H1 (cell line): ENCODE measurements at regions not wholly inside any gene's neighbourhood (a gene's known extent, or its start where the extent isn't known, plus 50 kb on each side); places are given as distances from the start of the nearest gene placed in this dataset.

Experiments
- CTCF ChIA-PET: fragments of 300-600 bp; sonication (Branson Sonifier 250); formaldehyde crosslinking; loops from one replicate; lab custom pipeline; 2021; ENCODE audit not compliant: partially characterized antibody; lab: Charles Lee
- POLR2A ChIA-PET: fragments of 300-600 bp; sonication (Branson Sonifier 250); formaldehyde crosslinking; loops from one replicate; lab custom pipeline; 2021; ENCODE audit warnings: inconsistent platforms; ENCODE audit not compliant: partially characterized antibody; lab: Charles Lee
- DNase-seq, 2 experiments: peaks; one replicate each; pipeline versions ENCODE4 v3.0.0 to v3.0.0-alpha.2; 2010 to 2022; ENCODE audit warnings: low spot score in 2 of 2, low read depth in 1 of 2, mixed read lengths in 1 of 2
- FAIRE-seq: peaks from 2 replicates; lab custom pipeline; 2011; peaks lifted over from hg19 to GRCh38; lab: Jason Lieb, UNC
- H2AFZ ChIP-seq: 2 replicates; pipeline ENCODE4 v1.8.1; 2012; ENCODE audit warnings: low read length, inconsistent platforms
- H2AK5ac ChIP-seq: 2 replicates; pipeline ENCODE4 v1.6.1; 2013; ENCODE audit warnings: low read depth, low read length
- H2BK120ac ChIP-seq: replicated peaks from 2 replicates; pipeline ENCODE3; 2013; ENCODE audit warnings: low read depth, low read length, inconsistent platforms
- H2BK12ac ChIP-seq: 2 replicates; pipeline ENCODE4 v1.6.1; 2013; ENCODE audit warnings: low read depth, low read length
- H2BK15ac ChIP-seq: 2 replicates; pipeline ENCODE4 v1.6.1; 2013; ENCODE audit warnings: low read length
- H2BK20ac ChIP-seq: 2 replicates; pipeline ENCODE4 v1.6.1; 2013; ENCODE audit warnings: low read length
- H2BK5ac ChIP-seq: 2 replicates; pipeline ENCODE4 v1.6.1; 2013; ENCODE audit warnings: low read depth, low read length
- H3K14ac ChIP-seq: 2 replicates; pipeline ENCODE4 v1.6.1; 2013; ENCODE audit warnings: inconsistent platforms; ENCODE audit not compliant: insufficient read length
- H3K18ac ChIP-seq: 2 replicates; pipeline ENCODE4 v1.6.1; 2013; ENCODE audit warnings: low read length; ENCODE audit errors: extremely low read depth
- H3K23ac ChIP-seq: 2 replicates; pipeline ENCODE4 v1.6.1; 2013; ENCODE audit warnings: inconsistent platforms; ENCODE audit not compliant: insufficient read length
- H3K23me2 ChIP-seq: 2 replicates; pipeline ENCODE4 v1.6.1; 2013; ENCODE audit warnings: low read depth, low read length
- H3K27ac ChIP-seq: 2 replicates; pipeline ENCODE4 v1.6.1; 2011; ENCODE audit warnings: low read depth, low read length, inconsistent platforms
- H3K27me3 ChIP-seq, 4 experiments: replicated peaks in 1 of 4; 1 replicate in 1 of 4; 2 replicates in 3 of 4; pipeline versions ENCODE4 v1.6.1 to v1.8.1; 2011 to 2013; ENCODE audit warnings: low read length in 3 of 4, mild to moderate bottlenecking in 3 of 4, inconsistent platforms in 2 of 4, mixed read lengths in 2 of 4, moderate library complexity in 1 of 4; ENCODE audit not compliant: control insufficient read depth in 3 of 4, insufficient read depth in 3 of 4; ENCODE audit errors: extremely low read depth in 1 of 4
- H3K36me3 ChIP-seq, 4 experiments: 2 replicates each; pipeline versions ENCODE4 v1.6.1 to v1.8.1; 2011 to 2013; ENCODE audit warnings: mild to moderate bottlenecking in 4 of 4, low read length in 3 of 4, moderate library complexity in 2 of 4, control low read depth in 1 of 4, inconsistent platforms in 1 of 4; ENCODE audit not compliant: insufficient read depth in 4 of 4, control insufficient read depth in 2 of 4
- H3K4ac ChIP-seq: replicated peaks from 2 replicates; pipeline ENCODE3; 2013; ENCODE audit warnings: low read length, low read depth, mixed read lengths, inconsistent platforms; ENCODE audit not compliant: insufficient read length
- H3K4me1 ChIP-seq, 4 experiments: replicated peaks in 1 of 4; 1 replicate in 1 of 4; 2 replicates in 3 of 4; pipeline versions ENCODE4 v1.6.1 to v1.8.1; 2011 to 2013; ENCODE audit warnings: low read length in 3 of 4, inconsistent platforms in 2 of 4, mixed read lengths in 1 of 4; ENCODE audit not compliant: insufficient read depth in 4 of 4, control insufficient read depth in 3 of 4
- H3K4me2 ChIP-seq, 2 experiments: 2 replicates each; pipeline versions ENCODE4 v1.6.1 to v1.8.1; 2011 to 2013; ENCODE audit warnings: low read depth in 2 of 2, low read length in 2 of 2, control low read depth in 1 of 2, inconsistent platforms in 1 of 2, mild to moderate bottlenecking in 1 of 2; ENCODE audit not compliant: insufficient read depth in 1 of 2
- H3K4me3 ChIP-seq, 4 experiments: fragments of 200-600, 300-600 bp in 1 of 4; sonication (generic), shearing (Covaris generic), sonication (Bioruptor Twin) in 1 of 4; 2 replicates each; pipeline versions ENCODE4 v1.5.1 to v1.8.1; 2011 to 2016; ENCODE audit warnings: low read length in 4 of 4, low read depth in 3 of 4, control low read depth in 2 of 4, inconsistent platforms in 2 of 4, mild to moderate bottlenecking in 2 of 4, mixed read lengths in 1 of 4, moderate library complexity in 1 of 4; ENCODE audit not compliant: insufficient read depth in 2 of 4; ENCODE audit errors: extremely low read depth in 1 of 4
- H3K56ac ChIP-seq: replicated peaks from 2 replicates; pipeline ENCODE3; 2013; ENCODE audit warnings: low read depth, mild to moderate bottlenecking, mixed read lengths, low read length, inconsistent platforms; ENCODE audit not compliant: insufficient read length
- H3K79me1 ChIP-seq: 2 replicates; pipeline ENCODE4 v1.6.1; 2013; ENCODE audit warnings: low read depth, low read length, control low read depth
- H3K79me2 ChIP-seq, 2 experiments: 2 replicates each; pipeline versions ENCODE4 v1.6.1 to v1.8.1; 2012 to 2013; ENCODE audit warnings: low read length in 2 of 2, mild to moderate bottlenecking in 2 of 2, inconsistent platforms in 1 of 2; ENCODE audit not compliant: insufficient read depth in 2 of 2, control insufficient read depth in 1 of 2
- H3K9ac ChIP-seq, 4 experiments: replicated peaks in 1 of 4; 1 replicate in 1 of 4; 2 replicates in 3 of 4; pipeline versions ENCODE4 v1.6.1 to v1.8.1; 2011 to 2013; ENCODE audit warnings: low read depth in 3 of 4, low read length in 3 of 4, control low read depth in 2 of 4, mild to moderate bottlenecking in 2 of 4, moderate library complexity in 2 of 4, inconsistent platforms in 1 of 4; ENCODE audit errors: extremely low read depth in 1 of 4
- H3K9me3 ChIP-seq, 2 experiments: 2 replicates each; pipeline versions ENCODE4 v1.6.1 to v1.8.1; 2012 to 2013; ENCODE audit warnings: mild to moderate bottlenecking in 2 of 2, moderate library complexity in 2 of 2, control low read depth in 1 of 2, inconsistent platforms in 1 of 2, low read depth in 1 of 2, low read length in 1 of 2, mixed read lengths in 1 of 2; ENCODE audit not compliant: insufficient read depth in 2 of 2
- H4K20me1 ChIP-seq, 2 experiments: replicated peaks in 1 of 2; 2 replicates each; pipeline versions ENCODE3 to v1.8.1; 2011 to 2013; ENCODE audit warnings: inconsistent platforms in 2 of 2, low read length in 2 of 2, mild to moderate bottlenecking in 1 of 2; ENCODE audit not compliant: insufficient read depth in 2 of 2, control insufficient read depth in 1 of 2
- H4K5ac ChIP-seq: 2 replicates; pipeline ENCODE4 v1.6.1; 2013; ENCODE audit warnings: low read length, low read depth, mixed read lengths, inconsistent platforms; ENCODE audit not compliant: insufficient read length
- H4K8ac ChIP-seq: 2 replicates; pipeline ENCODE4 v1.8.0; 2013; ENCODE audit warnings: mild to moderate bottlenecking, moderate library complexity, low read length, inconsistent platforms; ENCODE audit not compliant: insufficient read depth; ENCODE audit errors: extremely low read depth
- H4K91ac ChIP-seq: replicated peaks from 2 replicates; pipeline ENCODE3; 2013; ENCODE audit warnings: low read length, mixed read lengths, inconsistent platforms; ENCODE audit not compliant: insufficient read length
- ASH2L ChIP-seq: fragments of 200-600, 300-600 bp; sonication (generic); IDR thresholded peaks from one replicate; pipeline ENCODE4 v1.7.1; 2017; ENCODE audit warnings: low read length
- BCL11A ChIP-seq, 2 experiments: IDR thresholded peaks; one replicate each; pipeline ENCODE4 v1.6.1; 2011; ENCODE audit warnings: low read depth in 2 of 2, low read length in 2 of 2, mild to moderate bottlenecking in 2 of 2
- BRCA1 ChIP-seq: IDR thresholded peaks from 2 replicates; pipeline ENCODE4 v1.6.1; 2012; ENCODE audit warnings: low read depth, low read length, improper control_type of control experiment
- EGR1 ChIP-seq: IDR thresholded peaks from 2 replicates; pipeline ENCODE4 v1.6.1; 2011; ENCODE audit warnings: low read depth, low read length, borderline replicate concordance
- GABPA ChIP-seq: IDR thresholded peaks from 2 replicates; pipeline ENCODE4 v1.6.1; 2011; ENCODE audit warnings: mild to moderate bottlenecking, low read length, moderate library complexity, borderline replicate concordance; ENCODE audit not compliant: insufficient read depth
- KDM5A ChIP-seq: fragments of 200-600 bp; IDR thresholded peaks from 2 replicates; pipeline ENCODE4 v1.7.1; 2012; ENCODE audit warnings: mild to moderate bottlenecking, low read length, inconsistent platforms, mixed read lengths
- MAFK ChIP-seq: IDR thresholded peaks from 2 replicates; pipeline ENCODE4 v1.6.1; 2012; ENCODE audit warnings: low read depth, mild to moderate bottlenecking, improper control_type of control experiment, low read length
- NRF1 ChIP-seq: IDR thresholded peaks from 2 replicates; pipeline ENCODE4 v1.6.1; 2011; ENCODE audit warnings: mild to moderate bottlenecking, low read depth, low read length, improper control_type of control experiment
- SIRT6 ChIP-seq: IDR thresholded peaks from one replicate; pipeline ENCODE4 v1.7.1; 2012; ENCODE audit warnings: low read length, inconsistent platforms
- SP4 ChIP-seq: IDR thresholded peaks from 2 replicates; pipeline ENCODE4 v1.6.1; 2012; ENCODE audit warnings: low read length, inconsistent platforms
- TBP ChIP-seq: IDR thresholded peaks from 2 replicates; pipeline ENCODE4 v1.6.1; 2011; ENCODE audit warnings: low read depth, low read length, improper control_type of control experiment
- TEAD4 ChIP-seq: IDR thresholded peaks from 2 replicates; pipeline ENCODE4 v1.6.1; 2012; ENCODE audit warnings: low read depth, low read length, inconsistent platforms, mixed read lengths
- YY1 ChIP-seq: IDR thresholded peaks from 2 replicates; pipeline ENCODE4 v1.6.1; 2011; ENCODE audit warnings: low read depth, mild to moderate bottlenecking, low read length
- WGBS, 2 experiments: shearing (Covaris generic) in 1 of 2; methylation state at CpG; one replicate each; pipeline versions ENCODE4 v1.1.6 to v1.1.7; 2013 to 2015; ENCODE audit warnings: low lambda C conversion rate in 2 of 2, mixed read lengths in 2 of 2, inconsistent platforms in 1 of 2, low coverage in 1 of 2, missing lambda C conversion rate in 1 of 2; ENCODE audit not compliant: insufficient replicate concordance in 2 of 2, insufficient coverage in 1 of 2, insufficient read length in 1 of 2; ENCODE audit errors: extremely low coverage in 1 of 2, missing lambda C conversion rate in 1 of 2; 5-methylcytosine and 5-hydroxymethylcytosine counted together
- TF ChIP-seq, protein P1 (sequence below): IDR thresholded peaks from 2 replicates; pipeline ENCODE4 v1.6.1; 2011; ENCODE audit warnings: low read length, improper control_type of control experiment

- no peak overlapping the region for H2AFZ ChIP-seq
- no peak overlapping the region for H4K91ac ChIP-seq
- H3K4ac ChIP-seq, result no peak overlapping the region
- no peak overlapping the region for H3K18ac ChIP-seq
- H2BK12ac ChIP-seq, result no peak overlapping the region
- H3K4me2 ChIP-seq, result no peak overlapping the region
- no peaks in the 10 kb centered on the region for H3K23me2 ChIP-seq
- no peak overlapping the region for H2BK20ac ChIP-seq
- no peaks in the 10 kb centered on the region for H3K79me1 ChIP-seq
- H3K4me1 ChIP-seq, result no peaks in the 10 kb centered on the region
- no peak overlapping the region for H2BK120ac ChIP-seq
- no peak for DNase-seq
- H3K9me3 ChIP-seq, result no peaks in the 10 kb centered on the region
- no peaks in the 10 kb centered on the region for H3K27me3 ChIP-seq
- H3K79me2 ChIP-seq, result no peaks in the 10 kb centered on the region
- no peak for FAIRE-seq
- H3K14ac ChIP-seq, result no peak overlapping the region
- no peak overlapping the region for H3K4me3 ChIP-seq
- no peaks in the 10 kb centered on the region for H4K20me1 ChIP-seq
- H3K27ac ChIP-seq, result no peak overlapping the region
- no peak overlapping the region for H3K9ac ChIP-seq
- no peak overlapping the region for H4K8ac ChIP-seq
- H2BK5ac ChIP-seq, result no peak overlapping the region
- no peak overlapping the region for H2AK5ac ChIP-seq
- no peak overlapping the region for H3K23ac ChIP-seq
- H3K56ac ChIP-seq, result no peak overlapping the region
- ChIA-PET CTCF (interaction anchor here (1.2 kb wide), 1 partner anchor 36 kb away, joined by 3 read pairs; no protein-coding TSS in a partner anchor), POLR2A (no interaction called here)
- WGBS, 2 experiments, result 96% methylated on average over 3 of the region's 3 CpGs; no CpG with 5 or more reads in 1 of the 2 experiments
- no peak overlapping the region for H2BK15ac ChIP-seq
- no peak overlapping the region for H4K5ac ChIP-seq
- H3K36me3 ChIP-seq, result no peaks in the 10 kb centered on the region
- TF ChIP-seq TBP (no peak), EGR1 (no peak), KDM5A (no peak), NRF1 (no peak), MAFK (no peak), BCL11A (IDR thresholded peaks at IDR 0.05; ENCODE audit: low read depth in 2 of 2, low read length in 2 of 2) (no peak), SIRT6 (no peak), YY1 (no peak), GABPA (no peak), BRCA1 (no peak), SP4 (no peak), TEAD4 (no peak), ASH2L (no peak)
- TF ChIP-seq, protein P1, sequence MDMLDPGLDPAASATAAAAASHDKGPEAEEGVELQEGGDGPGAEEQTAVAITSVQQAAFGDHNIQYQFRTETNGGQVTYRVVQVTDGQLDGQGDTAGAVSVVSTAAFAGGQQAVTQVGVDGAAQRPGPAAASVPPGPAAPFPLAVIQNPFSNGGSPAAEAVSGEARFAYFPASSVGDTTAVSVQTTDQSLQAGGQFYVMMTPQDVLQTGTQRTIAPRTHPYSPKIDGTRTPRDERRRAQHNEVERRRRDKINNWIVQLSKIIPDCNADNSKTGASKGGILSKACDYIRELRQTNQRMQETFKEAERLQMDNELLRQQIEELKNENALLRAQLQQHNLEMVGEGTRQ, result no peak
These were observed 1932.6 kb upstream of the TENM3 start for GRCh38 chr4:180310616-180311015.
